Tibial nerve (tissue), 4 donors: ENCODE measurements at regions not wholly inside any gene's neighbourhood (a gene's known extent, or its start where the extent isn't known, plus 50 kb on each side); places are given as distances from the start of the nearest gene placed in this dataset.

ENCODE experiments used
- EP300 ChIP-seq, 2 donors: sonication (generic); formaldehyde crosslinking; IDR thresholded peaks; one replicate each; pipeline ENCODE4 v1.6.1; 2017; ENCODE audit warnings: antibody characterized with exemption in 2 of 2, mild to moderate bottlenecking in 1 of 2
- TF ChIP-seq, protein P1 (sequence below), 5 experiments: fragments of 200-600 bp in 3 of 5; fragments of 450-650 bp in 2 of 5; sonication (generic) in 3 of 5; IDR thresholded peaks; one replicate each; pipeline ENCODE4 v1.5.1; 2016 to 2019; ENCODE audit warnings: antibody characterized with exemption in 5 of 5, mild to moderate bottlenecking in 3 of 5, moderate library complexity in 2 of 5

DNA sequence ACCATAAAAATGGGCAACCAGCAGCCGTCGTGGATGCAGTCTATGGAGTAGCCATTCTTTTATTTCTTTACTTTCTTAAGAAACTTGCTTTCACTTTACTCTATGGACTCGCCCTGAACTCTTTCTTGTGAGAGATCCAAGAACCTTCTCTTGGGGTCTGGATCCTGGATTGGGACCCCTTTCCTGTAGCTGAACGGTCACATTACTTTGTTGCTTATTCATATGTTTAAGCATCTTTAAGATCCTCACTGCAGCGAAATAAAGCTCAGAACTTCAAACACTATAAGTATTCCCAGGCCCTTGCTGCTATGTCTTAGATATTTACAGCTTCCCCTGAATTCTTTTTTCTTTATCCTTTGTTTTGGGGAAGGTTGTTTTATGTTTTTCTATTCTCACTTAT is 187.8 kb upstream of the DDI1 start:
- TF ChIP-seq, protein P1, sequence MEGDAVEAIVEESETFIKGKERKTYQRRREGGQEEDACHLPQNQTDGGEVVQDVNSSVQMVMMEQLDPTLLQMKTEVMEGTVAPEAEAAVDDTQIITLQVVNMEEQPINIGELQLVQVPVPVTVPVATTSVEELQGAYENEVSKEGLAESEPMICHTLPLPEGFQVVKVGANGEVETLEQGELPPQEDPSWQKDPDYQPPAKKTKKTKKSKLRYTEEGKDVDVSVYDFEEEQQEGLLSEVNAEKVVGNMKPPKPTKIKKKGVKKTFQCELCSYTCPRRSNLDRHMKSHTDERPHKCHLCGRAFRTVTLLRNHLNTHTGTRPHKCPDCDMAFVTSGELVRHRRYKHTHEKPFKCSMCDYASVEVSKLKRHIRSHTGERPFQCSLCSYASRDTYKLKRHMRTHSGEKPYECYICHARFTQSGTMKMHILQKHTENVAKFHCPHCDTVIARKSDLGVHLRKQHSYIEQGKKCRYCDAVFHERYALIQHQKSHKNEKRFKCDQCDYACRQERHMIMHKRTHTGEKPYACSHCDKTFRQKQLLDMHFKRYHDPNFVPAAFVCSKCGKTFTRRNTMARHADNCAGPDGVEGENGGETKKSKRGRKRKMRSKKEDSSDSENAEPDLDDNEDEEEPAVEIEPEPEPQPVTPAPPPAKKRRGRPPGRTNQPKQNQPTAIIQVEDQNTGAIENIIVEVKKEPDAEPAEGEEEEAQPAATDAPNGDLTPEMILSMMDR (IDR thresholded peaks at IDR 0.05) = no peak
- TF ChIP-seq EP300 (IDR thresholded peaks at IDR 0.05) = no peak
